ENCODE measurements at regions not wholly inside any gene's neighbourhood (a gene's known extent, or its start where the extent isn't known, plus 50 kb on each side); places are given as distances from the start of the nearest gene placed in this dataset.

DNA sequence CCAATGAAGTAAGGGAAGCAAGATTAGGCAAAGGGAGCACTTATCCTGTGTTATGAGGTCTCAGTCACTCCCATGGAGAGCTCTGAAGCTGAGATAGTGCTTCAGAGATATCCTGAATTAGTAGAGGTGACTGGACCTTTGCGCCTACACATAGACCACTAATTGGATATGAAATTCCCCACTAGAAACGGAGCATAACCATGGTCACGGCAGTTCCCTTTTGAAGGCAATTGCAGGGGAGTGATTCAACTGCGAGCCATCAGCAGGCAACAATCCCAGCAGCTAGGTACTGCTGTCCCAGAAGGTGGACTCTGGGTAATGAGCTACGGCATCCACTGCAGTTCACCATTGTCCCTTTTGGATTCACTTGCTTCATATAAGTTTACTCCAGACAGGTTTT lies 267.7 kb upstream of the RASA1 start:
- Histone ChIP-seq H3K4me3 (ENCODE audit: low read depth, low read length, poor library complexity, severe bottlenecking) (no peak overlapping the region), H3K36me3 (ENCODE audit: insufficient read depth, low read length) (no peaks in the 10 kb centered on the region), H3K9me3 (ENCODE audit: low read length) (no peaks in the 10 kb centered on the region)

DNA sequence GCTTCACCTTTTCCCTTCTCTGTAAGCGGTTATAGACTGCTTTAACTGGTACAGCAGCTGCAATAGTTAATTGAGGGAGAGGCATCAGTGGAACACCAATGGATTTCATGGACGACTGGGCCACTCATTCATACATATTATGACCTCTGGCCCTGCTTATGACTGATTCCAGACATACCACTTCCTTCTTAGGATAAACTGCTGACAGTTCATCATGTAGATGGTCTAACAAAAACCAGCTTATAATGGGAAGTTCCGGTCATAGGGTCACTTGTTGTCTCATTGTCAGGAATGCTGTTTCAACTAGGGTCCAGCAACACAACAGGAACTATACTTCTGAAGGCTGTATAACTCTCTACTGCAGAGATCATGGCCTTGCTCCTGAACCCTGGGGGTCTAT lies 265.2 kb upstream of the RASA1 start:
- no peaks in the 10 kb centered on the region for H3K79me2 ChIP-seq (ENCODE audit: insufficient read depth, low read length)
- H3K4me1 ChIP-seq (ENCODE audit: insufficient read depth, low read length, severe bottlenecking): no peaks in the 10 kb centered on the region
- no peaks in the 10 kb centered on the region for H3K36me3 ChIP-seq (ENCODE audit: insufficient read depth, low read length)
- no peaks in the 10 kb centered on the region for H3K9me2 ChIP-seq (ENCODE audit: low read depth, low read length)
- H3F3A ChIP-seq (ENCODE audit: insufficient read depth, low read length): no peaks in the 10 kb centered on the region
- no peak for TF ChIP-seq EZH2 (IDR thresholded peaks at IDR 0.05; ENCODE audit: borderline replicate concordance, low read length)
- TF ChIP-seq, protein P1, sequence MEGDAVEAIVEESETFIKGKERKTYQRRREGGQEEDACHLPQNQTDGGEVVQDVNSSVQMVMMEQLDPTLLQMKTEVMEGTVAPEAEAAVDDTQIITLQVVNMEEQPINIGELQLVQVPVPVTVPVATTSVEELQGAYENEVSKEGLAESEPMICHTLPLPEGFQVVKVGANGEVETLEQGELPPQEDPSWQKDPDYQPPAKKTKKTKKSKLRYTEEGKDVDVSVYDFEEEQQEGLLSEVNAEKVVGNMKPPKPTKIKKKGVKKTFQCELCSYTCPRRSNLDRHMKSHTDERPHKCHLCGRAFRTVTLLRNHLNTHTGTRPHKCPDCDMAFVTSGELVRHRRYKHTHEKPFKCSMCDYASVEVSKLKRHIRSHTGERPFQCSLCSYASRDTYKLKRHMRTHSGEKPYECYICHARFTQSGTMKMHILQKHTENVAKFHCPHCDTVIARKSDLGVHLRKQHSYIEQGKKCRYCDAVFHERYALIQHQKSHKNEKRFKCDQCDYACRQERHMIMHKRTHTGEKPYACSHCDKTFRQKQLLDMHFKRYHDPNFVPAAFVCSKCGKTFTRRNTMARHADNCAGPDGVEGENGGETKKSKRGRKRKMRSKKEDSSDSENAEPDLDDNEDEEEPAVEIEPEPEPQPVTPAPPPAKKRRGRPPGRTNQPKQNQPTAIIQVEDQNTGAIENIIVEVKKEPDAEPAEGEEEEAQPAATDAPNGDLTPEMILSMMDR (IDR thresholded peaks at IDR 0.05; ENCODE audit: low read length): no peak
- no peaks in the 10 kb centered on the region for H3K9me3 ChIP-seq (ENCODE audit: low read length)
- no peak overlapping the region for H2AFZ ChIP-seq (ENCODE audit: low read length)
- H3K27me3 ChIP-seq (ENCODE audit: insufficient read depth, low read length): no peaks in the 10 kb centered on the region
- no peak overlapping the region for H3K9ac ChIP-seq (ENCODE audit: low read length)
- H3K4me3 ChIP-seq (ENCODE audit: low read depth, low read length, poor library complexity, severe bottlenecking): no peak overlapping the region
- H4K20me1 ChIP-seq (ENCODE audit: insufficient read depth, low read length): no peaks in the 10 kb centered on the region
- H3K4me2 ChIP-seq (ENCODE audit: low read length): no peak overlapping the region
- no peak overlapping the region for H3K27ac ChIP-seq (ENCODE audit: low read depth, low read length, poor library complexity, severe bottlenecking)

More for the DNA sequence above, 267.7 kb upstream of the RASA1 start:
- H3K27me3 ChIP-seq (ENCODE audit: insufficient read depth, low read length): no peaks in the 10 kb centered on the region
- no peak for TF ChIP-seq EZH2 (IDR thresholded peaks at IDR 0.05; ENCODE audit: borderline replicate concordance, low read length)
- TF ChIP-seq, protein P1 (IDR thresholded peaks at IDR 0.05; ENCODE audit: low read length): no peak
- H2AFZ ChIP-seq (ENCODE audit: low read length): no peak overlapping the region
- no peak overlapping the region for H3K9ac ChIP-seq (ENCODE audit: low read length)
- H3K27ac ChIP-seq (ENCODE audit: low read depth, low read length, poor library complexity, severe bottlenecking): no peak overlapping the region
- no peaks in the 10 kb centered on the region for H3K4me1 ChIP-seq (ENCODE audit: insufficient read depth, low read length, severe bottlenecking)
- no peaks in the 10 kb centered on the region for H3F3A ChIP-seq (ENCODE audit: insufficient read depth, low read length)
- H3K4me2 ChIP-seq (ENCODE audit: low read length): no peak overlapping the region
- no peaks in the 10 kb centered on the region for H3K79me2 ChIP-seq (ENCODE audit: insufficient read depth, low read length)
- no peaks in the 10 kb centered on the region for H4K20me1 ChIP-seq (ENCODE audit: insufficient read depth, low read length)
- no peaks in the 10 kb centered on the region for H3K9me2 ChIP-seq (ENCODE audit: low read depth, low read length)

DNA sequence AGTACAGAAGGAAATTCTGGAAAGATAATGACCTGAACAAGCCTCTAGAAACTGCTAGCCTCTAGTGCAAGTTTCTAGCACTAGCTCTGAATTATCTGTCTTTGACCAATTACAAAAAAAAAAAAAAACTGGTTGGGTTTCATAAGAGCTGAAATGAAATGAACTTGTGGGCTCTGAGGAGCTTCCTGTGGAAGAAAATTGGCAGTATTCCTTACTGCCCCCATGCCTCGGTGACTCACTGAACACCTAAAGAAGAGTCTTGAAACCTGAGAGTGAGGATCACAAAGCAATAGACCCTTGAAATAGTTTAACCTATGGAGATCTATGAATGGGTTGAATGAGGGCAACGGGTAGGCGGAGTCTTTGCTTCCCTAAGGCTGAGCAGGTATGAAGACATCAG lies 263.6 kb upstream of the RASA1 start:
- Histone ChIP-seq H3K4me1 (ENCODE audit: insufficient read depth, low read length, severe bottlenecking) (no peaks in the 10 kb centered on the region), H3K4me2 (ENCODE audit: low read length) (no peak overlapping the region), H3F3A (ENCODE audit: insufficient read depth, low read length) (no peaks in the 10 kb centered on the region), H3K9ac (ENCODE audit: low read length) (no peak overlapping the region), H4K20me1 (ENCODE audit: insufficient read depth, low read length) (no peaks in the 10 kb centered on the region), H3K36me3 (ENCODE audit: insufficient read depth, low read length) (no peaks in the 10 kb centered on the region), H3K79me2 (ENCODE audit: insufficient read depth, low read length) (no peaks in the 10 kb centered on the region), H3K27me3 (ENCODE audit: insufficient read depth, low read length) (no peaks in the 10 kb centered on the region), H2AFZ (ENCODE audit: low read length) (no peak overlapping the region), H3K9me3 (ENCODE audit: low read length) (no peaks in the 10 kb centered on the region), H3K27ac (ENCODE audit: low read depth, low read length, poor library complexity, severe bottlenecking) (no peak overlapping the region), H3K4me3 (ENCODE audit: low read depth, low read length, poor library complexity, severe bottlenecking) (no peak overlapping the region), H3K9me2 (ENCODE audit: low read depth, low read length) (no peaks in the 10 kb centered on the region)
- TF ChIP-seq, protein P1 (IDR thresholded peaks at IDR 0.05; ENCODE audit: low read length): no peak
- no peak for TF ChIP-seq EZH2 (IDR thresholded peaks at IDR 0.05; ENCODE audit: borderline replicate concordance, low read length)
